Activated CD8-positive, alpha-beta T cell treated with anti-CD3 and anti-CD28 coated beads for 36 hours (primary cell): ENCODE measurements at regions not wholly inside any gene's neighbourhood (a gene's known extent, or its start where the extent isn't known, plus 50 kb on each side); places are given as distances from the start of the nearest gene placed in this dataset.
A peak's percentile ranks its signal among the peaks of the same experiment; 100 is the strongest.

Source experiments
- ATAC-seq: fragments of 200-7000 bp; cut with Tn5 transposase; one replicate; pipeline ENCODE4 v1.10.0; 2021; ENCODE audit warnings: mild to moderate bottlenecking, moderate library complexity
- CTCF ChIA-PET: fragments of 350-600 bp; sonication (Branson Sonifier 250); formaldehyde crosslinking; loops from one replicate; lab custom pipeline; 2021; ENCODE audit warnings: antibody characterized with exemption; lab: Charles Lee
- POLR2A ChIA-PET: fragments of 350-600 bp; sonication (Branson Sonifier 250); formaldehyde crosslinking; loops from one replicate; lab custom pipeline; 2021; ENCODE audit warnings: antibody characterized with exemption; lab: Charles Lee
- DNase-seq: peaks from one replicate; pipeline ENCODE4 v3.0.0-alpha.2; 2020
- H3K27ac Mint-ChIP-seq: one replicate; pipeline ENCODE4 v1.8.0; 2021; ENCODE audit warnings: mild to moderate bottlenecking, mixed read lengths
- H3K27me3 Mint-ChIP-seq: one replicate; pipeline ENCODE4 v1.8.0; 2021; ENCODE audit warnings: mixed read lengths
- H3K36me3 Mint-ChIP-seq: one replicate; pipeline ENCODE4 v1.8.0; 2021; ENCODE audit warnings: low read depth, mixed read lengths
- H3K4me1 Mint-ChIP-seq: one replicate; pipeline ENCODE4 v1.8.0; 2021; ENCODE audit warnings: low read depth, mixed read lengths
- H3K4me3 Mint-ChIP-seq: one replicate; pipeline ENCODE4 v1.8.0; 2021; ENCODE audit warnings: mild to moderate bottlenecking, moderate library complexity, mixed read lengths
- H3K9me3 Mint-ChIP-seq: one replicate; pipeline ENCODE4 v1.8.0; 2021; ENCODE audit warnings: mixed read lengths
- CTCF ChIP-seq: fragments of 200-600 bp; IDR thresholded peaks from one replicate; pipeline ENCODE4 v1.8.0; 2022; ENCODE audit warnings: antibody characterized with exemption, mild to moderate bottlenecking
- intact Hi-C: fragments of 100-400 bp; cut with micrococcal nuclease; formaldehyde crosslinking; loops from one replicate; pipeline ENCODE4 v1.10.0; 2022

GRCh38 chr14:36020120-36021029 lies 156.1 kb downstream of the PTCSC3 start:
- no peak for TF ChIP-seq CTCF
- no peak overlapping the region for H3K4me3 Mint-ChIP-seq
- ATAC-seq (no peak), DNase-seq (no peak)
- ChIA-PET CTCF (no interaction called here), POLR2A (interaction anchor here (0.6 kb wide), 1 partner anchor 575 kb away, joined by 3 read pairs; no protein-coding TSS in a partner anchor)
- H3K4me1 Mint-ChIP-seq, result peaks cover 12% of the 10 kb centered on the region
- H3K27me3 Mint-ChIP-seq, result peaks cover 5% of the 10 kb centered on the region
- intact Hi-C loops, result loop anchor here (5.0 kb wide), 1 partner anchor 138 kb away; no protein-coding TSS in a partner anchor
- no peak overlapping the region for H3K27ac Mint-ChIP-seq
- H3K9me3 Mint-ChIP-seq, result no peaks in the 10 kb centered on the region
- no peaks in the 10 kb centered on the region for H3K36me3 Mint-ChIP-seq

- ChIA-PET POLR2A (no interaction called here), CTCF (interaction anchor here (1.3 to 2.3 kb wide), 2 partner anchors 21 to 51 kb away, joined by 3 to 13 read pairs; no protein-coding TSS in a partner anchor)
- no peak overlapping the region for H3K4me3 Mint-ChIP-seq
These were observed 157.4 kb downstream of the PTCSC3 start for GRCh38 chr14:36019126-36019525.

GRCh38 chr14:36014236-36014635 lies 162.3 kb downstream of the PTCSC3 start:
- CTCF ChIA-PET, result no interaction called here
- intact Hi-C loops, result no loop called here
- Mint-ChIP-seq H3K4me3 (no peak overlapping the region), H3K27ac (no peak overlapping the region), H3K9me3 (no peaks in the 10 kb centered on the region), H3K4me1 (no peaks in the 10 kb centered on the region), H3K27me3 (no peaks in the 10 kb centered on the region), H3K36me3 (no peaks in the 10 kb centered on the region)
- POLR2A ChIA-PET, result no interaction called here
- ATAC-seq (no peak), DNase-seq (no peak)
- TF ChIP-seq CTCF, result no peak

More at GRCh38 chr14:36019126-36019525, 157.4 kb downstream of the PTCSC3 start:
- no peak for TF ChIP-seq CTCF
- Mint-ChIP-seq H3K9me3 (no peaks in the 10 kb centered on the region), H3K27ac (no peak overlapping the region), H3K27me3 (peaks cover 2% of the 10 kb centered on the region), H3K36me3 (no peaks in the 10 kb centered on the region), H3K4me1 (peaks cover 12% of the 10 kb centered on the region)
- DNase-seq, result no peak
- intact Hi-C loops, result no loop called here
- peak; percentile 20 for ATAC-seq

- ChIA-PET CTCF (no interaction called here), POLR2A (no interaction called here)
- H3K4me3 Mint-ChIP-seq, result no peak overlapping the region
- TF ChIP-seq CTCF, result no peak
- H3K9me3 Mint-ChIP-seq, result no peaks in the 10 kb centered on the region
- no peaks in the 10 kb centered on the region for H3K4me1 Mint-ChIP-seq
- intact Hi-C loops, result no loop called here
- H3K27me3 Mint-ChIP-seq, result no peaks in the 10 kb centered on the region
- ATAC-seq, result no peak
- H3K36me3 Mint-ChIP-seq, result no peaks in the 10 kb centered on the region
- DNase-seq, result no peak
- H3K27ac Mint-ChIP-seq, result no peak overlapping the region
These were observed 163.0 kb downstream of the PTCSC3 start for GRCh38 chr14:36013483-36013882.

GRCh38 chr14:36012621-36013020 lies 163.9 kb downstream of the PTCSC3 start:
- Mint-ChIP-seq H3K27ac (no peak overlapping the region), H3K27me3 (no peaks in the 10 kb centered on the region), H3K9me3 (no peaks in the 10 kb centered on the region), H3K4me1 (no peaks in the 10 kb centered on the region), H3K4me3 (no peak overlapping the region), H3K36me3 (no peaks in the 10 kb centered on the region)
- POLR2A ChIA-PET, result no interaction called here
- ATAC-seq (no peak), DNase-seq (no peak)
- CTCF ChIA-PET, result no interaction called here
- intact Hi-C loops, result no loop called here
- no peak for TF ChIP-seq CTCF
